ENCODE measurements at regions not wholly inside any gene's neighbourhood (a gene's known extent, or its start where the extent isn't known, plus 50 kb on each side); places are given as distances from the start of the nearest gene placed in this dataset.

DNA sequence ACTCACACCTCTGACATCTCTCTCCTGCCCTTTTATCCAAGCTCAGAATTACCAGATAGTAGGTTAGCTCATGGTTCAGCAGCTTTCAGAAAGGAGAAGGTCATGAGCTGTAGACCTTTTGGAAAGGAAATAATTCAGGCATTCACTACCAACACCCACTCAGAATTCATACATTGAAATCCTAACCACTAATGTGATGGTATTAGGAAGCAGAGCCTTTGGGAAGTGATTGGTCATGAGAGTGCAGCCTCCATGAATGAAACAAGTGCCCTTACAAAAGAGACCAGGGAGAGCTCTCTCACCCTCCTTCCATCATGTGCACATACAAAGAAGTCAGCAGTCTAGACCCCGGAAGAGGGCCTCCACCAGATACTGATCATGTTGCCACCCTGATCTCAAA, 315.8 kb upstream of the CCDC54 start:
- DNase-seq: no peak

DNA sequence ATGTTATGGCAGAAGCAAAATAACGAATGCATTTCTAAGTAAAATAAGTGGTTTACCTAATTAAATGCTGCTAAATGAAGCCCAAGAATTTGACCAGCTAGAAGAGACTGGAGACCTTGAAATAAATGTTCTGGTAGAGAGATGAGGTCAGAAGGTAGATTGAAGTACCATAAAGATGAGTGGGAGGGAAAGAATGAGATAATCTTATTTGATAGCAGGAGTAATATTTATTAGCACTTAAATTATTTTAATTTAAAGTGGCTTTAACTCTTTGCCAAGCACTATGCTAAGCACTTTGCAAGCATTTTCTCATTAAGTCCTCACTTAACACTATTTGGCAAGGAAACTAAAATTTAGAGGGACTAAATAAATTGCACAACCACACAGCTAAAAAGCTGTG, 314.9 kb upstream of the CCDC54 start:
- no peak for DNase-seq

DNA sequence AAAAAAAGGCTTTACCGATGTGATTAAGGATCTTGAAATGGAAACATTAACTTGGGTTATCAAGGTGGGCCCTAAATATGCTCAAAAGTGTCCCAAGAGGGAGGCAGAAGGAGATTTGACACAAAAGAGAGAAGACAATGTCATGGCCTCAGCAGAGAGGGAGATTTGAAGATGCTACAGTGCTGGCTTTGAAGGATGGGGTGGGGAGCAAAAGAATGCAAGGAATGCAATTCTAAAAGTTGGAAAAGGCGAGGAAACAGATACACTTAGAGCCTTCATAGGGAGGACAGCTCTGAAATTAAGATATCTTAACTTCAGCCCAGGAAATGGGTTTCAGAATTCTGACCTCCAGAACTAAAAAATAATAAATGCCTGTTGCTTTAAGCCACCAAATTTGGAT, 314.5 kb upstream of the CCDC54 start:
- DNase-seq: no peak

DNA sequence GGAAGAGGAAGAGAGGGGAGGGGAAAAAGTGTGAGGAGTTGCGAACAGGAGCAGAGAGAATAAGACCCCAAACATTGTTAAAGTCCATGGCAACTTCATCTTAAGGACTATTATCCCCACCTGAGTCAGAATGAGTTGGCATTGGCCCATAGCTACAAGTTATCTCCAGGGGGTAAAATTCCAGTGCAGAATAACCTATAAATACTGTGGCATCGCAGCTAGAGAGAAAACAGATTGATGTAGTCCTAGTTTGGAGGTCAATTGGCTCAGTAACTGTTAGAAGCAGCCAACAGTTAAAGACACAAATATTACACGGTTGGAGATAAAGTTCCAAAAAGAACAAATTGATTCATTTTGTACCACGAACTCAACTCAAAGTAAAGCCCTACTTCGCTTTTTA, 313.9 kb upstream of the CCDC54 start:
- no peak for DNase-seq

DNA sequence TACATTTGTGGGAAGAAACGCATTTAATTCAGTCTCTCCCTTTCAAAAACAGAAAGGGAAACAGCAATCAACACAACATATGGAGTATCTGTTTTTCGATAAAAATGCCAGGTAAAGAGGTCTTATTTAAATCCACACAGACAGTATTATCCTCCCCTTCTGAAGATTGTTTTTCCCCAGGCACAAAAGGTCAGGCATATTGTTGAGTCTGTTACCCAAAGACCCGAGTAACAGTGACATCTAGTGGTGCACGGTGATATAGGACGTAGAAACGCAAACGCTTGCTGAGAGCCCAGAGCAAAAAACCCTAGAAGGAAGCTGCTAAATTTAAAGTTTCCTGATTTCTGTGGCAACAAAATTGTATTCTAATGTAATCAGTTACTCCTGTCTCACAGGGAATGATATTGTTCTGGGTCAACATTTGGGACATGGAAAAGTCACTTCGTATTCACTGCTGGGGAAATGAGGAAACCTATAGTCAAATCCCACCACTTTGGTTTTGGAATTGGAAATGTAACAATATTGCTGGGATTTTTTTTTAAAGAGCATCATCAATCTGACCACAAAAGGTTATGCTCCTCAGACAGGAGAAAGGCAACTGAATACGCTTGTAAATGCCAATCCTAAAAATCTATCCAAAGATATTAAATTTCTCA, 312.7 kb upstream of the CCDC54 start:
- DNase-seq: peak; percentile 26 to 60

DNA sequence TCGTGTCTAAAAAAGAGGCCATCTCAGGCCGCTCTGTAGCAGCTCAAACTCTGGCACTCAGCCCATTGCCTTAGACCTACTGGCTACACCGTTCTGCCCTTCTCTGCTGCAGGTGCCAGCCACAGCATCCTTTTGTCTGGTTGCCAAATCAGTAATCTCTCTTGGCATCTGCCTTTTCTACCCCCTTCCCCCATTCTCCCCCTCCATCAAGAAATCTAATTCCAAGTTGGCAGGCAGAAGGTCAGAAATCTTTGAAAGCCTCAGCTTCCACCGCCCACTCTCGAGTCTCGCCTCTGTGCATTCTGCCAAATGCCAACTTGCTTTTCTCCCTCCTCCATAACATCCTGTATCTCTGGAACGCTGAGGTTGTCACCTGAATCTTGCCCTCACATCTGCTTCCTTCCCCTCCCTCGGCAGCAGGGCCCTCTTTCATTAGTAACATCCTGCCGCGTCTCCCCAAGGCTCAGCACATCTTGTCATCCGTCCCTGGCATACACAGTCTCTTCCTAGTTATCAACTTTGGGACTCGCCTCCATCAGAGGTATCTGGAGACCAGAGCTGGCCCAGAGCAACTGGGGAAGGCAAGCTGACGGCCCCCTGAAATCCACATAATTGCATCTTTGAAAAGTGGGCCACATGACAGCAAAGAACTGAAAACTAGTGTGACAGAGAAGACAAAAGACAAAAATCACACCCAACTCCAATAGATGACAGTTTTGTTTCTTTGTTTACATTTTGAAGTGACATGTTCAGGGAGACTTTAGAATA, 312.0 kb upstream of the CCDC54 start:
- DNase-seq: no peak

DNA sequence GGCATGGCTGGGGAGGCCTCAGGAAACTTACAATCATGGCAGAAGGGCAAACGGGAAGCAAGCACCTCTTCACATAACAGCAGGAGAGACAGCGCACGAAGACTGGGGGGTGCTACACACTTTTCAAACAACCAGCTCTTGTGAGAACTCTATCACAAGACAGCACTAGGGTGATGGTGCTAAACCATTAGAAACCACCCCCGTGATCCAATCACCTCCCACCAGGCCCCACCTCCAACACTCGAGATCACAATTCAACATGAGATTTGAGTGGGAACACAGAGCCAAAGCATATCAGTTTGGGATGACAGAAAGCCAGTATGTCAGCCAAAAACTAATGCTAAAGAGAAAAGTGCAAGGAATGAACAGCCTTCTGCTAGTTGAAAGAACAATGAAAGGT, 309.8 kb upstream of the CCDC54 start:
- DNase-seq: no peak

DNA sequence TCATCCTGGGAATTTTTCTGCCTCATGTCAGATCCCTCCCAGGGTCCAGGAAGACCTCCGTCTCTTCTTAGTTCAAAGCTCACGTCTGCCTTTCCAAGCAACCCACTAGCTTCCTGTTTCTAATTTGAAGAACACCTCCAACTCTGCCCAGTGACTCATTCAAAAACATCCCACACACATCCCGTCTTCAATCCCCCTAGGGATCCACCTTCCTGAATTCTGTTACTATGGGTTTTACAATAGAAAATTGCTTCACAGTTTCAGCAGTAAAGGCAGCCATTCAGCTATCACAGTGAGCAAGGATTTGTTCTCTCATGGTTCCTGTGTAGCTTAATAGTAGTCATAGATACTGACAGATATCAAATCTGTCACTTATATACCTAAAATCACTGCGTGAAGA, 308.3 kb upstream of the CCDC54 start:
- no peak for DNase-seq

DNA sequence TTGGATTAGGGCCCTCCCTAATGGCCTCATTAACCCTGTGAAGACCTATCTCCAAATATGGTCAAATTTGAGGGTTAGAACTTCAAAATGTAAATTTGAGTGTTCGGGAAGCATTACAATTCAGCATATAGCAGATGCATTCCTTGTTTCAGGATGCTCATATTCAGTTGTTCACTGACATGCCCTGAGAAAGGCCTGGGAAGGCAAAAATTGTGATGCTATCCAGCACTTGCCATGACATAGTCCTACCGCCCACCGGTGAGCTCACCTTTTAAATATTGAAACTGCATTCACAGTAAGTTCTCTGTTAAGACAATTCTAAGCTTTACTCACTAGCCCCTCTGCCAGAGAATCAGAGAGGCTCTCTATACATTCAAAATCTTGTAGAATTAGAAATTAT, 300.3 kb upstream of the CCDC54 start:
- DNase-seq: no peak

DNA sequence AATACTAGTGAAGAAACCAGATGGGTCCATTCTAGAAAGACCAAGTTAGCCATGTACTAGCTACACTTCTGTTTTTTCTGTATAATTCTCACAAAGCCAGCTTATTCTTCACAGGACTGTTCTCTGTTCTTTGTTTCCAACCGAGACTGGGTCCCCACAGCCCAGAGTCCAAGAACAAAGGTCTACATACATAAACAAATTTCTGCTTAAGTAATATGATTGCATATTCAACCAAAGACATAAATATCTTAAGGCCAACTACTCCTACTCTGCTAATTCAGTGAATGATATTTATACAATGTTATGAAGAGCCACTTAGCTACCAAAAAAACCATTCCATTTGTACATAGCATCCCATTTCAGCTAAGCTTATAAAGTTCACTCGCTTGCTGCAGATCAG, 299.8 kb upstream of the CCDC54 start:
- no peak for DNase-seq

DNA sequence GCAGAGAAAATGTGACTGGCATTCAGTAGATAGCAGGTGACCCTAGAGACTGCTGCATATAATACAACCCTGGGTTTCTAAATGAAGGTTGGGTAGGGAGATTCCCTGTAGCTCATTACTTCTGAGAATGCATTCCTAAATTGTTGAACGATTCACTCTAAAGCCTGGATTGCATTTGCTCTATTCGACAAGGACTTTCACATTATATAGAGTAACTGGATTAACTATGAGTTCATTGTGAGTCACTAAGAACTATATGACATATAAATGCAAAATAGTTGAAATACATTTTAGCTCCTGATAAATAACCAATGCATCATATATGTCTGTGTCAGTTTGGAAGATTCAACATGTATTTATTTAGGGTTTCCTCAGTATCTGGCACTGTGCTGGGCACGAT, 294.7 kb upstream of the CCDC54 start:
- no peak for DNase-seq

DNA sequence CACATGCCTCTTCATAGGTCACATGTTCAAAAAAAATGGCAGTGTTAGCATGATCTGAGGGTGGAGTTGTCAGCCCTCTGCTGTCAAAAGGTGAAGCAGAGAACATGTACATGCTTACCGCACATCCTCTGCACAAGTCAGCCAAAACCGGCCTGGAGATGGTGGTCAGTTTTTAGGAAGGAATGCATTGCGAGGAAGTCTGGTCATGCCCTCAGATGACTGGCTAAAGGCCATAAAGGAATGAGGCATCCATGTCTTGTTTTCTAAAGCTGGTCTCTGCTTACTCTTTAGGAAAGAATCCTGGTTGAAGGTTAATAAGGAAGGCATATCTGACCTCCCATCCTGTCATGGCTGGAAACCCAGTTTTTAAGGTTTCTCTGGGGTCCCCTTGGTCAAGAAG, 292.0 kb upstream of the CCDC54 start:
- DNase-seq: no peak

DNA sequence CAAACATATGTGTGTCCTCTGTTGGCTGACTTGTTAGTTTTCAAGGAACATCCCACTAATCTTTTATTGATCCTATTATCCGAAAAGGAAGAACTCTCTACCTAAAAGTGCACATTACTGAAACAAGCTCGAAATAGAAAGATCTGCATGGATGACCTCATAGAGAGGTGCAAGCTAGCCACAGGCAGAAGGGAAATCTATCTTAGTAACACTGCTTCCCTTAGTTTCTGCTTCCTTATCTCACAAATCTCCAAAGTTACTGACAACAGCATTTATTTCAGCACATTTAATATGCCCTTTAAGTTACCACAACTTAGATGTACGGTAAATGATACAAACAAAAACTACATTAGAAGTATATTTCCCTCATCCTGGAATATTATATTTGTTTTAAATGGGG, 285.1 kb upstream of the CCDC54 start:
- no peak for DNase-seq

DNA sequence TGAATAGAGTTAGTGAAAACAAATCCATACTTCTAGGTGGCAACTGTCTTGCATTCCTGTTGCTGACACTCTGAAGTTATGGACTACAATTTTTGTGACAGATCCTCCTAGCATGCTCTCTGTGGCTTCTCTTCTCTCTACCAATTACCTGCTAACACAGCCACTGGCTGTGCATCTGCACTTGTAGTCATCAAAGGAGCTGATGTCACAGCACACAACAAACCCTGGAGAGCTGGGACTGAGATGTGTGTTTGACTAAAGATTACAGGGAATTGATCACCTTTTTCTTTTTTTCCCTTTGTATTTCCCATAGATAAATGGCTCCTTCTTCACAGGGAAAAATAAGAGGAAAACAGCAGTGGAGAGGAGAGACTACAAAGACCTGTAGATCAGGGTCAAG, 278.4 kb upstream of the CCDC54 start:
- DNase-seq: no peak

DNA sequence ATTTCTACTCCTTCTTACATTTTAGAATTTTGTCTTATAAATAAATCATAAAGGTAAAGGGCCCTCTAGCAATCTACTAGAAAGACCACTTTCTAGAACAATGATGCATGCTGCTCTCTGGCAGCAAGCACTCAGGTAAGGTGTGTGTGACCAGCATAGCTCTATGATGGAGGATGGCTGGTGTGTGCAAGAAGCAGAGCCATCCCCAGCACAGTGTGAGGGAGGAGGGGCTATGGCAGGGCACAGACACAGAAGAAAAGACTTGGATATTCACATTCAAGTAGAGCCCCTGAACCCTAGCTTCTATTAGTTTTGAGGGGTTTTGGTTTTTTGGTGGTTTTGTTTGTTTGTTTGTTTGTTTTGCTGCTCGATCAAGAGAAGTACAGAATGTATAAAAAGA, 277.1 kb upstream of the CCDC54 start:
- no peak for DNase-seq

DNA sequence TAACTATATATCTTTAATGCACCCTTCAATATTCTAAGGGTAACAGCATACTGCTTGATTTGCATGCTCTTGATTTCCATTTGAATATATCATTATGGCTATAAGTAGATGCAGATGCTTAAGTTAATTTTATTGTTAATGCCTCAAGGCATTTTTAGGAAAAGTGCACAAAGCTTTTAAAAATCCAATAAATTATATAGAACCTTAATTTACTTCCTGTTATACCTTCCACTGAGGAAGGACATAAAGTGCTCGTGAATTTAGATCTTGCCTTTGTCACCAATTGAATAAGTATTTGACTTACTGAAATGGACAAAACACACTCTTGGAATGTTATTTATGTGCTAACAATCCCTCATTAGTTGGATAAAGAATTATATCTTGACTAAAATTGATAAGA, 276.7 kb upstream of the CCDC54 start:
- no peak for DNase-seq

DNA sequence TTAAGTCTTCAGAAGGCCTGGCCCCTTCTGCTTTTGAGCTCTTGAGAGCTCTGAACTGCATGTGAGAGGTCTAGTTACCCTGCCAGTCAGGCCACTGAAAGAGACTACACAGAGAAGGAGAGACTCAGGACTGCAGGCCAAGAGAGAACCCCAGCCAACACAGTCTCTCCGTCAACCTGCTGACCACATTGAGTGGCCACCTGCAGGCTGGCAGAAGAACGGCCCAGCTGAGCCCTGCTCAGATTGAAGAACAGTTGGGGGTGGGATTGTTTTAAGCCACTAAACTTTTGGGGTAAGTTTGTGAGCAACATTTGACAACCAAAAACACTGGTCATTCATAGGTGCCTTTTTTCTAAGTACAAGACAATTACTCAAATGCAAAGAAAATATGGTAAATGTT, 273.5 kb upstream of the CCDC54 start:
- no peak for DNase-seq

DNA sequence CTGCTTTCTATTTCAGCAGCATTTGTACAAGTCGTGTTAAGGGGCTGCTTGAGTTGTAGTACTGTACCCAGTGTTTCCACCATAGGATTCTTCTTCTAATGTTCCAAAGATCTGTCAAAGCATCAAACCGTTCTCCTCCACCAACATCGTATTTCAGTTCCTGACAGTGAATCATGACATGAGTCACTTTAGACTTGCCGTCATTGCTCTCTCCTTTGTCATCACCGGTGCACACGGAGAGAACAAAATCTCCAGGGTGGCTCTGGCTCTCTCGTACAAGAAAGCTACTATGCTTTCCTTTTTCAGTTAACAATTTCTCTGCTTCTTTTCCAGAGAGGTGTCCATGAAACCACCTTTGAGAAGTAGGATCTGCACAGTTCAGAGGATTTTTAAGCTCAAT, 270.9 kb upstream of the CCDC54 start:
- no peak for DNase-seq

DNA sequence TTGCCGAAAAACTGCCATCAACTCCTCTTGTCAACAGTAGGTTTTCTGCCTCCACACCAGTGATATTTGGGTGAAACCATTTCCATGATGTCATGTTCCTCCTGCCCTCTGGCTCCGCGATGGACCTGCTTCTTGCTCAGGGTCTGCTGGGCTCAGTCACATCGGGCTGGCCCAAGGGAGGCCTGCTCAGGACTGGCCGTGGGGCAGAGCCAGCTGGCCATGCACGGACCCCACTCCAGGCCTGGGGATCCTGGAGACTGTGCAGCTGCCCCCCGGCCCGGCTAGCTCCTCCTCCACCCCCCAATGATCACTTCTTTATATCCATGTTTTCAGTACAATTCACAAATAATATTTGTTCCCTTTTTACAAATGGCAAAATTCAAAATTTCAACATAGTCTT, 270.3 kb upstream of the CCDC54 start:
- no peak for DNase-seq

DNA sequence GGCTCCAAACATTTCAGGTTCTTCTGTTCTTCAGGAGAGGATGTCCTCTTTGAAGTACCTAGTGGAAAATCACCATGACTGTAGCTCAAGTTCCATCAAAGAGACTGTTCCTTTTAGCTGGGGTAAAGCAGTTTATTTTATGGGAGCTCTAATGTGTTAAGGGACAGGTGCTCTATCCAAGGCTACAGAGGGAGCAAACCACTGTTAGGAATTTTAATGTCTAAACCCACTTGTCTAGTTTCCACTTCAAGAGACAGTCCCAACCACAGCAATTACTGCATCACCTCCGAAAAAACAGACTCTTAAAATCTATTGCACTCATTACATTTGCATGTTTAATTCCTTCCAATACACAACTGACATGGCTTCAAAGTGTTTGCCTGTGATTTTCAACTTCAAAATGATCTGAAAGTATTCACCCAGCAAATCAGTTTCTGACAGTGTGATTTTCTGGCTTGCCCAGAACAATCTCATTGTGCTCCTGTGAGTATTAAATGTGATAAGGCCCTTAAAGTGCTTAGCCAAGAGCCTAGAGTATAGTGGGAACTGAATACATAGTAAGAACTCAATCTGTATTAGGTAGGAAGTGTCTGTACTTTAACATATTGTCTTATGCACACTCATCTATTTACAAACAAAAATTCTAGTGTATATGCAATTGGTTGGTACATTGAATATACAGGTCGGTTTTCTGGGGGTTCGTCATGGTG, 266.5 kb upstream of the CCDC54 start:
- DNase-seq: no peak

DNA sequence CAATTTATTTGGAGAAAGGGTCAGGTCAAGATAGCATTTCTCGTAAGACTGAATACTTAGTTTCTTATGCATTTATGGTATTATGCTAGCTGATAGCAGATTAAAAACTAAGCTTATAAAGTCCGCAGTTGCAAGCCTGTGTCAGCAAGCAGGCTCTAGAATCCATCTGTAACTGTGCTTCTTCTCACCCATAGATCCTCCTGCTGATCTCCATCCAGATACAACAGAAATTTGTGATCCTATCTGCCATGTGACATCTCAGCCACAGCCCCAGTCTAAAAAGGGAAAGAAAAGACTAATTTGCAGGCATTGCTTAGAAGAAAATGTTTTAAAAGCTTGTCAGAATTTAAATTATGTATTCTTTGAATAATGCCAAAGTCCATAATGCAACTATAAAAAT, 265.4 kb upstream of the CCDC54 start:
- no peak for DNase-seq

DNA sequence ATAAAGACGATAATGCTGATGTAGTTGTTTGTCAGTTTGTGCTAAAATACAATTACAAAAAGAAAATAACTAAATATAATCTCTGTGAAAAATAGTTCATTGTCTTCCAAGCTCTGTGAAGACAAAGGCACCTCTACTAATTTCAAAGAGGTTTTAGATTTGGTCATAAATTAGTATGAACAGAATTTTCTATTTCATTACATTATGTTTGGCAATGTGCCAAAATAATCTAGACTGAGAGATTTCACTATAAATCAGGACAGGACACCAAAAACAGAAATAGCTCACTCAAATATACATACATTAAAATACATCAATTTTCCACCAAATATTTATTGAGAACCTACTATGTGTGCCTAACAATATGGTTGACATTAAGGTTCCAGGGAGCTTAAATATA, 264.9 kb upstream of the CCDC54 start:
- no peak for DNase-seq

DNA sequence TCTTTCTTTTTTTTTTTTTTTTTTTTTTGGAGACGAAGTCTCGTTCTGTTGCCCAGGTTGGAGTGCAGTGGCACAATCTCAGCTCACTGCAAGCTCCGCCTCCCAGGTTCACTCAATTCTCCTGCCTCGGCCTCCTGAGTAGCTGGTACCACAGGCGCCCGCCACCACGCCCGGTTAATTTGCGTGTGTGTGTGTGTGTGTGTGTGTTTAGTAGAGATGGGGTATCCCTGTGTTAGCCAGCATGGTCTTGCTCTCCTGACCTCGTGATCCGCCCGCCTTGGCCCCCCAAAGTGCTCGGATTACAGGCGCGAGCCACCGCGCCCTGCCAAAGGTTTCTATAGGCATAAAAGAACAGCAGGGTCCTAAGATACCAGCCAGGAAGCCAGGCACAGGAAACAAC, 261.0 kb upstream of the CCDC54 start:
- DNase-seq: no peak

DNA sequence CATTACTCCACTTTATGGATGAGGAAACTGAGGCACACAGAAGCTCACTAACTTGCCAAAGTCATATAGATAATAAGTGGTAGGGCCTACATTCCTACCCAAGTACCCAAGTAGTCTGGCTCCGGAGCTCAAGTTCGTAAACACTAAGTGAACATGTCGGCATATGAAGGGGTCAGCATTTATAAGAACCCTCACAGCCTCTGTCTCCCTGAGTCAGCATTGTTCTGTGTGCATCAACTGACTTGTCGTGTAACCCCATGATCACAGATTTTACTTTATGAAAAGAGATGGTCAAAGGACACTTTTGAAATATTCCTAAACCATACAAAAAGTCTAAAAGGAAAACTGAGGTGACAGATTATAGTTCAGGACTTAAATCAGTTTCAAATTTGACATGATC, 260.1 kb upstream of the CCDC54 start:
- DNase-seq: no peak

Measured in NCI-H187 (cell line).